ENCODE measurements at regions not wholly inside any gene's neighbourhood (a gene's known extent, or its start where the extent isn't known, plus 50 kb on each side); places are given as distances from the start of the nearest gene placed in this dataset.

DNA sequence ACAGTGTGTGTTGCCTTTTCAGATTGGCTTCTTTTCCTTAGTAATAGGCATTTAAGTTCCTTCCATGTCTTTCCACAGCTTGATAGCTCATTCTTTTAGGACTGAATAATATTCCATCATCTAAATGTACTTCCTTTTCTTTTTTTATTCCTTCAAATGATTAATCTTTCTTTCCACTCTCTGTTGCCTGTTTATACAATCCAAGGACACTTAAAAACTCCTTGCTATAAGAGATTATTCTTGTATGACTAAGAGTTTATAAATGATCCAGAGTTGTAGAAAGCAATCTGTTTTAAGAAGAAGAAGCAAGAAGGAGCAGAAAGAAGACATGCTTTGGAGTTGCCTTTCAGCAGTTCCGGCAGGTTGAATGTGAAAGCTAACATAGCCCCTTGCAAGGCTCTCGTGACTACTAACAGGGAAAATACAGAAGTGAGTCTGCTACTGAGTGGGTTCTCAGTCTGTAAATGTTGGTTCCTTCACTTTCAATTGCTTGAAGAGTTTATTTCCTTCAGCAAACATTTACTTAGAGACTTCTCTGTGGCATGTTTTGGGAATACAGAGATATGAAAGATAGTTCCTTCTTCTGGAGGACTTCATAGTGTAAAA, 123.0 kb downstream of the PMAIP1 start:
- TF ChIP-seq POLR2AphosphoS5 (IDR thresholded peaks at IDR 0.05; ENCODE audit: borderline replicate concordance, low read depth, low read length) (no peak), EZH2 (IDR thresholded peaks at IDR 0.05) (no peak)

Measured in SK-N-MC (cell line).